Stimulated activated CD4-positive, alpha-beta T cell treated with anti-CD3 and anti-CD28 coated beads, Interleukin-1b, Interleukin-23, amount 100 ng/mL, for 1 hour (primary cell): ENCODE measurements at regions not wholly inside any gene's neighbourhood (a gene's known extent, or its start where the extent isn't known, plus 50 kb on each side); places are given as distances from the start of the nearest gene placed in this dataset.
"Not testable (repeated sequence)": the region's sequence is repeated elsewhere in the genome, so short reads cannot be mapped to it uniquely, and the experiment has no call there.

ENCODE experiments used
- DNase-seq, 2 donors: peaks; one replicate each; pipeline ENCODE4 v3.0.0-alpha.2; 2020; ENCODE audit warnings: low read depth in 2 of 2

DNA sequence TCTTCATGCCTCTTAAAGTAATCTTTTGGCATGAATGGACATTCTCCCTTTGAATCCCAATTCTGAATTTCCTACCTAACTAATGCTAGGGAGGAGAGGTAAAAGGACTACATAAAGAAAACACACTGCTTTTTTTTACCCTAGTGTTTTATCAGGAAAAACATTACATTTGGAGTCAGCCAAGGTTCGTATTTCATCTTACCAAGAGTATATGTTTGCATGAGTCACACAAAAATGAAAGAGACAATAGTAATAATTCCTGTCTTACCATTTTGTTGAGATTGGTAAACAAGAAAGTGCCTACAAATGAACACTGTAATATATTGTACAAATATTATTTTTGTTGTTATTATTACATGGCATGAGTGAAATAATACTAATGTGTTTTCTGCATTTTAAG lies 112.9 kb upstream of the WARS2 start:
- DNase-seq = no peak

DNA sequence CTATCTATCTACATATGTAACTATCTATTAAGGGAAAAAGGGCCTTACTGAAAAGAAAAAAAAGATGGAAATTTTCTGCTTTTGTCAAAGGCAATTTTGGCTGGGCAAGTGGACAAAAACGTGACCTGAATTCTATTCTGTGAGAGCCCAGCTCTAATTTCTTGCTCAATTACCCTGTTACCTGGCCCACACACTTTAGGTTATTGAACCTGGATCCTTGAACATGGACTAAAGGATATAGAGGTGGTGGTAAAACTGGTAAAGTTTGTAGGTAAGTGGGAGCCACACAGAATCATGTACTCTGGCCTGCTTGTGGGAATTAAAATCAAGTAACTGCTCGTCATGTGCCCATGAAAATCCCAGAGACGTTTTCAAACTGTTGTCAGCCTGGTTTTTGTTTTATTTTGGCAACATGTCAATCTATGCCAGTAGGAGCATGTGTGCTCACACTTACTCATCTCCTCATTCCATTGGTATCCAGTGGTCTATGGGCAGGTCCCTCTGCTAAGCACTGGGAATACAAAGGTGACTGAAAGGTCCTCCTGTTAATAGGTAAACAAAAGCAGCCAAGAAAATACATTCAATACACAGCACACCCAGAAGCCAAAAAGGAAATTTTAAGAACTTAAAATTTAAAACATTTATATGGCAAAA lies 113.7 kb upstream of the WARS2 start:
- no peak for DNase-seq

DNA sequence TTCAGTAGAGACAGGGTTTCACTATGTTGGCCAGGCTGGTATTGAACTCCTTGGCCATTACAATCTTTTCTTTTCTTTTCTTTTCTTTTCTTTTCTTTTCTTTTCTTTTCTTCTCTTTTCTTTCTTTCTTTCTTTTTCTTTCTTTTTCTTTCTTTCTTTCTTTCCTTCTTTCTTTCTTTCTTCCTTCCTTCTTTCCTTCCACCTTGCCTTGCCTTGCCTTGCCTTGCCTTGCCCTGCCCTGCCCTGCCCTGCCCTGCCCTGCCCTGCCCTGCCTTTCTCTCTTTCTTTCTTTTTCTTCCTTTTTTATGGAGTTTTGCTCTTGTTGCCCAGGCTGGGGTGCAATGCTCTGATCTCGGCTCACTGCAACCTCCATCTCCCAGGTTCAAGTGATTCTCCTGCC lies 112.5 kb upstream of the HAO2 start:
- DNase-seq = not testable (repeated sequence)

DNA sequence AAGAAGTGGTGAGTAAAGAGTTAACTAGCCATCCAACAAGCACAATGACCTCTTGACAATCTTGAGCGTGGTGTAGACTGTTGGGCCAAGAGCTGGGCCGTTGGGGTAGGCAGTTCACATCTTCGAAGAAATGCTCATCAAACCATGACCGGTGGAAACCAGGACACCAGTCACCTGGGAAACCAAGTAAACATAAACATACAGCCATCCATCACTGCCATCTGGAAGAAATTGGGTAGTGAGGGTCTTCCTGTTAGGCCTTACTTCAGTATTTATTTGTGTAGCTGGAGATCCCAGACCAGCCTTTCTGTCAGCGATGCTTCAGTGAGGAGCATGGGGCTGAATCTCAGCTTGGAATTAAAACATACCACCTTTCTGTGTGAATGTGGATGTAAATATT lies 108.1 kb upstream of the HAO2 start:
- DNase-seq = no peak

DNA sequence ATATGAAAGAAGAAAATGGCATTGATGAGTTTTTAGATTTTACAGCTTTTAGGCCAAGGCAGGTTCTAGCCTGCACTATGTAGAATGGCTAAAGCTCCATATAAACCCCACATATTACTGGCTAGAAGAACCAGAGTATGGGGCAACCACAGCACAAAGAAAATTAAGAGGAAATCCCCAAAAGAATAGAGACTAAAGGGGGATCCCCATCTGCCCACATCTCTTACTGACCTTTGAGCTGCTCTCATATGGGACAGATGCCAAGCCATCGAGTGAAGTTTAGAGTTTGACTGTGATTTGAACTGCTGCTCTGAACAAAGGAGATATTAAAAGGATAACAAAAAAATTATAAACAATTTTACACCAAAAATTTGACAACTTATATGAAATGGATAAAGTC lies 102.2 kb upstream of the HAO2 start:
- no peak for DNase-seq

DNA sequence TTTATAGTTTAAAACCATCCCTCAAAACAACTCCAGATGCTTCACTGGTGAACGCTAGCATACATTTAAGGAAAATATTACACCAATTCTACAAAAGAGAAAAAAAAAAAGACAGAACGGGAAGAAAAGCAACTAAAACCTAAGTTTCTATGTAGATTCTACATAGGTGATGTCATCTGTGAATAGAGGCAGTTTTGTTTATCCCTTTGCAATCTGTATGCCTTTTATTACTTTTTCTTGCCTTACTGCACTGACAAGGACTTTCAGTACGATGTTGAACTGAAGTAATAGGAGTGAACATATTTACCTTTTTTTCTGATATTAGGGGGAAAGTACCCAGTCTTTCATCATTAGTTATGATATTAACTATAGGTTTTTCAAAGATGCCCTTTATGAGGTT lies 101.7 kb upstream of the HAO2 start:
- DNase-seq = no peak

DNA sequence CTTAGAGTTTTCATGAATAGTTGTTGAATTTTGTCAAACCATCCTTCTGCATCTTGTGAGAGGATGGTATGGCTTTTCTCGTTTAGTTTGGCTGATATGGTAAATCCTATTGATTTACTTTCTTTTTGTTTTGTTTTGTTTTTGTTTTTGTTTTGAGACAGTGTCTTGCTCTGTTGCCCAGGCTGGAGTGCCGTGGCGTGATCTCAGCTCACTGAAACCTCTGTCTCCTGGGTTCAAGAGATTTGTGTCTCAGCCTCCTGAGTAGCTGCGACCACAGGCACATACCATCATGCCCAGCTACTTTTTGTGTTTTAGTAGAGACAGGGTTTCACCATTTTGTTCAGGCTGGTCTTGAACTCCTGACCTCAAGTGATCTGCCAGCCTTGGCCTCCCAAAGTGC lies 101.3 kb upstream of the HAO2 start:
- not testable (repeated sequence) for DNase-seq

DNA sequence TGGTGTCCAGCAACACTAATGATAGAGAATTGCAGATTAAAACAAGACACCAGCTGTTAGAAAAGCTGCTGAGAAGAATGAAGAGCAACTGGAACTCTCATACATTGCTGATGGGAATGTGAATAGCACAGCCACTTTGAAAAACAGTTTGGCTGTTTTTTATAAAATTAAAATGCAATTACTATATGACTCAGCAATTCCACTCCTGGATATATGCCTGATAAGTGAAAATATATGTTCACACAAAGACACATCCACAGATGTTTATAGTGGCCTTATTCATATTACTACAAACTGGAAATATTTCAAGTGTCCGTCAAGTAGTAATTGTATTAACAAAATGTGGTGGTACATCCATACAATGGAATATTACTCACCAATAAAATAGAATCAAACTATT lies 99.7 kb upstream of the HAO2 start:
- no peak for DNase-seq

DNA sequence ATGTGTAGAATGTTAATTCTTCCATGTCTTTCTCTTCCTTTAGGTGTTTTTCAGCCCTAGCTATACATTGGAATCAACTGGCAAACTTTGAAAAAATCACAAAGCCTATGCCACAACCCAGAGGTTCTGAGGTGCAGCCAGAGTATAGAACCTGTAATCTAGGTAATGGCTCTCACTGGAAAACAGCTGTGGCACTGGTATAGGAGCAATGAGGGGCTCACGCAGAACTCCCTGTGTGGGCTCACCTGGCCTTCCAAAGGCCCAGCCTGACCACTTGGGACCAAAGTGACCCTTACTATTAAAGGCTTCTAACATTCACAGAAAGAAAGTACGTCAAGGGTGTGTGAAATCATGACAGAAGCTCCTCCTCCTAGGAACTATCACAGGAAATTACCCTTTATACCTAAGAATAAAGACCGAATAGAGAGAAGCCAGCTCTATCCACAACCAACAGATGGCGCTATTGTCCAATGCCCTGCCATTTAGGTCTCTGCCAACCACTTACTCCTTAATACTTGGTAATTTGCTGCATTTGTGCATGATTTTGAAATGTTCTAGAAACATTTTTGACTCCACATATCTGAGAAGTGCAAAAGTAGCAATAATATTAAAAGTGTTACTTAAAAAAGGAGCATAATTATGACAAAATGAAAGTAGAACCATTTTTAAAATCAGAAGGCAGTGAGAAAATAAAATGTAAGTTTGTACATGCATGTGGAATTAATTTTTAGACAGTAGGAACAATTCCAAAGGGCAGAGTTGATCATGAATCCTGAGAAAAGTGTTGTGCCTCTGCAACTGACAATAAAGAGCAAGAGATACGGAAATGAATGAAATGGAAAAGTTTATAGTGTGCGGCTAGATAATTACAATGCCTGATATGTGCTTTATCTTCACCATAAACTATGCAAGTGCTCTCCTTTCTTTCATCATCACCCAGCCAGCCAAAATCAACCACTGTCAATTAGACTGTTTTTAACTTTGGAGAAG lies 93.1 kb upstream of the HAO2 start:
- DNase-seq = peak in 1 of 2 donors; percentile 9

DNA sequence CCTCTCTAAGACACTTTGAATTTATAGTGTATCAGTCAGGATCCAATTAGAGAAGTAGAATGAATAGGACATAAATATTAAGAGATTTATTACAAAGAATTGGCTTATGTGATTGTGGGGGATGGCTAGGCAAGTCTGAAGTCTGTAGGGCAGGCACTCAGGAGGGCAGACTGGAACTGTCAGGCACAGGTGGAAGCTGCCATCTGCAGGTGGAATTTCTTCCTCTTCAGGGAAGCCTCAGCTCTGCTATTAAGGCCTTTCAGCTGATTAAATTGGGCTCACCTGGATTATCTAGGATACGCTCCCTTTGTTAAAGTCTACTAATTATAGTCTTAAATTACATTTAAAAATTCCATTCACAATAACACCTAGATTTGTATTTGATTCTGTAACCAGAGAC lies 92.0 kb upstream of the HAO2 start:
- no peak for DNase-seq

DNA sequence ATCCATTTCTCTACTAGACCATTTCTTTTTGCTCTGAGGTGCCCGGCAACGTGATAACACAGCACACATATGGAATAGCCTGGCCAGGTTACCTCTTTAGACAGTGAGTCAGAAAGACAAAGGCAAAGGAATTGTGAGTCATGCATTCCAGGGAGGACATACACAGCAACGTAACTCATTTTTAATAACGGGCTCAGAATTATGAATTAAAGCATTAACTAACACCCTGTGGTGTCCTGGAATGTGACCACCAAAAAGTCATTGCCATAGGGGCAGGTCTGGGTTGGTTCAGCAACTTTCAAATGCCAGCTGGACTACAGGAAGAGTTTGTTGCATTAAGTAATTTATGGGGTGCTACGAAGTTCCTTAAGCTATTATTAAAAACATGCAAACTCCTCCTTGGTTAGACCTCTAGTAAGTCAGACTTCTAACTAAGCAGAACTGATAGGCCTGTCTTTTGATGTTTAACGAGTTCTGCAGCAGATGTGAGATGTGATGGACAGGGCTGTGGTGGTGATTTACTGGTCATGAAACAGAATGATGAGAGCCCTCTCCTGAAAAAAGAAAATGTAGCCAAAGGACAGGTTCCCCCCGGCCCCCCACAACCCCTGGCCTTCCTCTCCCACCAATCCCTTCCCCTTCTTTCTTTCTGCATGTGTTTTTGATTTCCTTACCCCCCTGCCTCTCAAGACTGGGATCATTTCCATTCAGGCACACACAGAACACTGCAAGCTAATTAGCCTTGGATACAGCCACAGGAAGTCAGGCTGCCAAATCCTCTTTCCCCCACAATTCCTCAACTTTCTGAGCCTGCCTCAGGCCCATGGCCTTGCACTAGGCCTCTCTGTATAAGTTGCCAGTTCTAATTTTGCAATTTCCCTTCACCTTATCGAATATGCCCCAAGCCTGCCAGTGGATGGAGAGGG lies 88.9 kb upstream of the HAO2 start:
- no peak for DNase-seq

DNA sequence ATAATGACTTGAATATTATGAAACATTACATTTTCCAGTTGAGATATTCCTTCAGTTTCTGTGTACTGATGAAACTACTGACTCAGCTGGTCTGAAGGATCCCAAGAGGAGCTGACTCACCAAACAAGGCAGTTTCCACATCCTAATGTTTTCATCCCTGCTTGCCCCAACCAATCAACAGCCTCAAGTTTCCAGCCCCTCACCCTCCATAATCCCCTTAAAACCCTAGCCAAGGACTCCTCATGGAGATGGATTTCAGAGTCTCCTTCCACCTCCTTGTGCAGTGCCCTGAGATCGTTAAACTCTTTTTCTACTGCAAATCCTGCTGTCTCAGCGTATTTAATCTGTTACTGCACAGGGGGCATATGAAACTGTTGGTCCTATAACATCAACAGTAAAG lies 83.1 kb upstream of the HAO2 start:
- no peak for DNase-seq

DNA sequence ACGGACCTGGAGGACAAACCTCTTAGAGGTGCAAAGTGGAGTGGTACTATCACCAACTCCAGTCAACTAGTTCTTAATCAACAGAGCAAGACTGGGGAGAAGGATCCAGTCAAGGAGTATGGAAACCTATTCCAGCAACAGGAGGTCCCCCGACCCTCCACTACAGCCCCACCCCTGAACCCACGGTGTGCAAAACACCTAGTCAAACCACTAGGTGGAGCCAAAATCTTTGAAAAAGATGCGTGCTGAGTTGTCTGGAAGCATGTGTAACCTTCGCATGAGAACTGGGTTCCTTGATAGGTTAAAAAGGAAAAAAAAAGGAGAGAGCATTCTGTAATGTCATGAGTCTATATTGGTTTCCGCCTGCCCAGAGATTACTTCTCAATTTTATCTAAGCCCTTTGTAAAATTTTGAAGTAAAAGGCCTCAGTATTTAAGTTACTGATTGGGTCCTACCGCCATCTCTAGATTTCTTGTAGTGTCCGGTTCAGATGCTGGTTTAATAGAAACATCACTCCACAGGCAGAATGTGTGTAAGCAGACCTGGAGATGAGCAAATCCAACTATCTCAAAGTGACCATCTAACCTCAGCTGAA lies 81.9 kb upstream of the HAO2 start:
- no peak for DNase-seq

DNA sequence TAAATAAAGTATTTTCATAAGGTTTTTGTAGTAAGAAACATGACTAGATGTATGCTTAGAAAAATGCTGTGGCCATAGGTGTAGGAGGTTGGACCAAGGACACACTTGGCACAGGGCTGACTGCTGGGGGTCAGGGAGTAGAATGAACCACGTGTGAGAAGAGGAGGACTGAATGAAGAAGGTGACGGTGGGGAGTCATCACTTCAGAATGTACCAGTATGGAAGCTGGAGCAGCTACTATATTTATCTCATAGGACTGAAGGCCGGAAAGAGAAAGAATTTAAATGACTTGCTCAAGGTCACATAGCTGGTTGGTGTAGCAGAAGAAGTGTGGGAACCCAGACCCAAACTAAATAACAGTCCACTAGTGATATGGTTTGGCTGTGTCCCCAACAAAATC lies 79.8 kb upstream of the HAO2 start:
- no peak for DNase-seq

DNA sequence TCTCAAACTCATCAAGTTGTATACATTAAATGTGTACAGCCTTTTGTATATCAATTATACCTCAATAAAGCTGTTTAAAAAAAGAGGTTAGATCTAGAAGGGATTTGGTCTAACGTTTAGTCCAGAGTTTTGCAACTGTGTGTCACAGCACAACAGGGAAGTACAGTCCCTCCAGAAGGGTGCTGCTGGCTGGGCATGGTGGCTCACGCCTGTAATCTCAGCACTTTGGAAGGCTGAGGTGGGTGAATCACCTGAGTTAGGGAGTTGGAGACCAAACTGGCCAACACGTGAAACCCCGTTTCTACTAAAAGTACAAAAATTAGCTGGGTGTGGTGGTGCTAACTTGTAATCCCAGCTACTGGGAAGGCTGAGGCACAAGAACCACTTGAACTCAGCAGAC lies 78.3 kb upstream of the HAO2 start:
- DNase-seq = no peak

DNA sequence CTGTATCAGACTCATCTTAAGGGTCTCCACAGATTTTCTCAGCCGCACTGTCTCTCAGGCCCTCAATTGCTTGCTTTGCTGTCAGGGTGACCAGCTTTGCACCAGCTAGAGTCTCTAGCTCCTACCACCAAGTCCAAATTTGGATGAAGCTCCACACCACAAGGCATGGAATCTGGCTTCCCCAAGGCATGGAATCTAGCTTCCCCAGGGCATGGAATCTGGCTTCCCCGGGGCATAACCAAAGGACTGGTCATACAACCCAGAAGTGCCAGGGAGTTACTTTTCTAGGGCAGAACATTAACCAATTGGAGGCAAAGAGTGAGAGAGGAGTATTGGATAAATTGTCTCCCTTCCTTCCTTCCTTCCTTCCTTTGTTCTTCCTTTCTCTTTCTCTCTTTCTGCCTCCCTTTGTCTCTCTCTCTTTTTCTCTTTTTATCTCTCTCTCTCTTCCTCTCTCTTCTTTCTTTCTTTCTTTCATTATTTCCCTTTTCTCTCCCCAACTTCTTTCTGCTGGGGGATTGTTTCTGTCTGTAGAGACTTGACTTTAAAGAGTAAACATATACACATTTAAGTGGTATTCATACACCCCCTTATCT lies 76.9 kb upstream of the HAO2 start:
- no peak for DNase-seq

DNA sequence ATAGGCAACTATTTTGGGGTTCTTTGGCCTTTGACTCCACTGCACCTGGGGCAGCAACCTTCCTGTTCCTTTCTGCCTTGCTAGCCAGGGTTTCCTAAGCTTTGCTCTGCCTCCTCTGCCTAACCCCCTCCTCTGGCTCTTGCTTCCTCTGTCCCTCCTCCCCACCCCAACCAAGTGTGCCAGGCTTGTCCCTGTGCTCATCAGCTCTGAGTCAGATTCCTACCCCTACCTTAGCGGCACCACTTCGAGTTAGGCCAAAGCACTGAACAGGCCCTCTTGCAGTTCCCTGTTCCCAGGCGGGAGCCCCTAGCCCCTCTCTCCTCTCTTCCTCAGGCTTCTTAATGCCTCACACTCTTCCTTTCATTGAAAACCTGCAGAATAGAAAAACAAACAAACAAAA lies 74.8 kb upstream of the HAO2 start:
- DNase-seq = no peak

DNA sequence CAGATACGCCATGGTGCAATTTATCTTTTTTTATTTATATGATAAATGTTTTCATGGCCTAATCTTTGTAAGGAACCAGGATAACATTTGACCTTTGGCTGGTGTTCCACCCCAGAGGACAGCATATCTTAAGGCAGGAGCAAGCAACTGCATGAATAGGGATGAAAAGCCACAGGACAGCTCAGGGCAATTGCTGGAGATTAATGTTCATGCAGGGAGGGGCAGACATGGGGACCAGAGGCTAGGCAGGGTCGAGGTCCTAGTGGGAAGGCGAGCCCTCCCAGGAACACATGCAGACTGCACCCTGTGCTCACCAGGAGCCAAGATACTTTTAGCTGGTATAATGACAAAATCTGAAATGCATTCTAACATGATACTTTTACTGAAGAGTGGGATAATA lies 74.4 kb upstream of the HAO2 start:
- DNase-seq = no peak

DNA sequence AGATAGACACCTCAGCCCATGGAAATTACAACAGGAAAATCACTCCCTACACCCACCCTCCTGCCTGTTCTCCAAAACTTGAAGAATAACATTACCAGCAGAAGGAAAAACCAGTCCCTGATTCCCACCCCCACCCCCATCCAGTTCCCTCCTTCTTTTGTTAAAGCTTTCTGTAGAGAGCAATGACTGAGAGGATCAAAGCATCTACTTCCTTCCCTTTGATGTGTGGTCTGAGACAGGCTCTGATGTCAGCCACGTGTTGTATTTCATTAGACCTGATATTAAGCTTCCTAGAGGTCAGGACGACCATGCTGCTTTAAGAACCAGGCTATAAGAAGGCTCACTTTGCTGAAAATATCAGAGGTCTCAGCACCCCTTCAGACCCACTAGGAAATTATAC lies 73.9 kb upstream of the HAO2 start:
- no peak for DNase-seq

DNA sequence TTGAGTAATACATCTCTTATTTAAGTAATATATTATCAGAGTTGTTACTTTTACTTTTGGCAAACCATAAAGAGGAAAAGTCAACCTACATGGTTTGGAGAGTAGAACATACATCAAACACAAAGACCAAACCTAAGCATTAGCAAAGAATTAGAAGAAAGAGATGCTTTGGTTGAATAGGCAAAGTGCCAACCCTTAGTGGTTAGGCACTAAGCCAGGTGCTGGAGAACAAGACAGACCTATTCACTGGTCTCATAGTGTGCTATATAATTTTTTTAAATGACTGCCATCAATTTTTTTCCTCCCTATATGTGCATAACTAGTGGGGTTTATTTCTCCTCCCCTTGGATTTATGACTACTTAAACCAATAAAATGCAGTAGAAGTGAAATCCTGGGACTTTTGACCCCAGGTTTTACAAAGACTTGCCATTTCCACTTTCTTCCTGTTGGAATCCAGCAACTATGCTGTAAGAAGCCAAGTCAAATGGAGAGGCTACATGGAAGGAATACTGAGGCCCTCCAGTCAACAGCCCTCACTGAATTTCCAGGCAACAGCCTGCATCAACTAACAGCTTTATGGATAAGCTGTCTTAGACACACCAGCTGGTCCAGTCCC lies 69.8 kb upstream of the HAO2 start:
- no peak for DNase-seq

DNA sequence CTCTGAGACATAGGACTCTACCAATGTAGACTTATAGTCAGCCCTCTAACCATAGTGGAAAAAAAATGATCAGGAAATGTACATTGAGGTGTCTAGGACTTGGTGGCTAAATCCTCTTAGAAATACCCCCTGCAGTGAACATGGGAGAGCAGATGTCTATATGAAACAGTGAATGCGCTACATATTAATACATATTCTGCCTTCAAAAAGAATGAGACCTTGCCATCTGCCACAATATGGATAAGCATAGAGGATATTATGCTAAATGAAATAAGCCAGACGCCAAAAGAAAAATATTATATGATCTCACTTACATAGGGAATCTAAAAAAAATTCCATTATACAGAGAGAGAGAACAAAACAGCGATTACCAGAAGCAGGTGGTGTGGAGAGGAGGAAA lies 66.6 kb upstream of the HAO2 start:
- no peak for DNase-seq
